H9 (cell line): ENCODE measurements at regions not wholly inside any gene's neighbourhood (a gene's known extent, or its start where the extent isn't known, plus 50 kb on each side); places are given as distances from the start of the nearest gene placed in this dataset.

Source experiments
- DNase-seq: peaks from one replicate; pipeline ENCODE4 v3.0.0-alpha.2; 2017
- H2AFZ ChIP-seq: one replicate; pipeline ENCODE4 v1.6.1; 2013; ENCODE audit warnings: mild to moderate bottlenecking, low read length, control low read depth, moderate library complexity
- H2AK5ac ChIP-seq: 2 replicates; pipeline ENCODE4 v1.6.1; 2013; ENCODE audit warnings: low read length, control low read depth, mixed read lengths; ENCODE audit not compliant: insufficient read length
- H2BK120ac ChIP-seq: one replicate; pipeline ENCODE4 v1.6.1; 2013; ENCODE audit warnings: low read depth, mild to moderate bottlenecking, low read length, control low read depth, inconsistent platforms; ENCODE audit not compliant: poor library complexity, severe bottlenecking
- H2BK12ac ChIP-seq: 2 replicates; pipeline ENCODE4 v1.6.1; 2013; ENCODE audit warnings: low read length, control low read depth, mixed read lengths, low read depth; ENCODE audit not compliant: insufficient read length
- H2BK15ac ChIP-seq: 2 replicates; pipeline ENCODE4 v1.6.1; 2013; ENCODE audit warnings: low read depth, low read length, control low read depth
- H2BK20ac ChIP-seq: one replicate; pipeline ENCODE4 v1.6.1; 2013; ENCODE audit warnings: low read depth, mild to moderate bottlenecking, low read length, control low read depth, inconsistent platforms; ENCODE audit not compliant: poor library complexity, severe bottlenecking
- H2BK5ac ChIP-seq: 2 replicates; pipeline ENCODE4 v1.6.1; 2013; ENCODE audit warnings: low read length, control low read depth, mixed read lengths; ENCODE audit not compliant: insufficient read length
- H3K14ac ChIP-seq: 2 replicates; pipeline ENCODE4 v1.6.1; 2013; ENCODE audit warnings: low read length, control low read depth; ENCODE audit not compliant: insufficient read depth
- H3K18ac ChIP-seq: 2 replicates; pipeline ENCODE4 v1.6.1; 2013; ENCODE audit warnings: low read depth, mild to moderate bottlenecking, mixed read lengths, low read length, control low read depth; ENCODE audit not compliant: insufficient read length
- H3K23ac ChIP-seq: 2 replicates; pipeline ENCODE4 v1.6.1; 2013; ENCODE audit warnings: low read length, control low read depth, mixed read lengths, low read depth; ENCODE audit not compliant: insufficient read length
- H3K23me2 ChIP-seq: 2 replicates; pipeline ENCODE4 v1.6.1; 2013; ENCODE audit warnings: low read depth, mild to moderate bottlenecking, mixed read lengths, low read length, control low read depth; ENCODE audit not compliant: insufficient read length, poor library complexity, severe bottlenecking
- H3K27ac ChIP-seq: 2 replicates; pipeline ENCODE4 v1.5.1; 2013; ENCODE audit warnings: low read length, control low read depth, mixed read lengths, low read depth; ENCODE audit not compliant: insufficient read length
- H3K27me3 ChIP-seq: 2 replicates; pipeline ENCODE4 v1.6.1; 2013; ENCODE audit warnings: low read length, control low read depth, inconsistent platforms; ENCODE audit not compliant: insufficient read depth
- H3K4ac ChIP-seq: 2 replicates; pipeline ENCODE4 v1.6.1; 2013; ENCODE audit warnings: low read depth, mild to moderate bottlenecking, control low read depth, inconsistent platforms, low read length, moderate library complexity
- H3K4me1 ChIP-seq: 2 replicates; pipeline ENCODE4 v1.6.1; 2013; ENCODE audit warnings: low read length, control low read depth, inconsistent platforms; ENCODE audit not compliant: insufficient read depth
- H3K4me2 ChIP-seq: 2 replicates; pipeline ENCODE4 v1.6.1; 2013; ENCODE audit warnings: low read length, control low read depth, mixed read lengths; ENCODE audit not compliant: insufficient read length, insufficient read depth
- H3K56ac ChIP-seq: 2 replicates; pipeline ENCODE4 v1.6.1; 2013; ENCODE audit warnings: low read depth, mild to moderate bottlenecking, mixed read lengths, low read length, control low read depth; ENCODE audit not compliant: insufficient read length
- H3K79me1 ChIP-seq: 2 replicates; pipeline ENCODE4 v1.6.1; 2013; ENCODE audit warnings: low read depth, mild to moderate bottlenecking, moderate library complexity, low read length, control low read depth, inconsistent platforms; ENCODE audit not compliant: insufficient read depth, poor library complexity, severe bottlenecking
- H3K79me2 ChIP-seq: 2 replicates; pipeline ENCODE4 v1.6.1; 2013; ENCODE audit warnings: low read length, control low read depth, inconsistent platforms; ENCODE audit not compliant: insufficient read depth
- H3K9ac ChIP-seq: 2 replicates; pipeline ENCODE4 v1.6.1; 2013; ENCODE audit warnings: low read length, control low read depth, mixed read lengths; ENCODE audit not compliant: insufficient read length; ENCODE audit errors: extremely low read depth
- H3K9me3 ChIP-seq: one replicate; pipeline ENCODE4 v1.6.1; 2013; ENCODE audit warnings: low read depth, low read length, inconsistent platforms; ENCODE audit not compliant: control insufficient read depth
- H3T11ph ChIP-seq: one replicate; pipeline ENCODE4 v1.6.1; 2013; ENCODE audit warnings: mild to moderate bottlenecking, low read length, control low read depth, inconsistent platforms
- H4K20me1 ChIP-seq: one replicate; pipeline ENCODE4 v1.6.1; 2013; ENCODE audit not compliant: control insufficient read depth, insufficient read length, insufficient read depth
- H4K5ac ChIP-seq: 2 replicates; pipeline ENCODE4 v1.6.1; 2013; ENCODE audit warnings: low read depth, mild to moderate bottlenecking, mixed read lengths, low read length, control low read depth; ENCODE audit not compliant: insufficient read length
- H4K8ac ChIP-seq: replicated peaks from 2 replicates; pipeline ENCODE4 v1.6.1; 2013; ENCODE audit warnings: low read length, control low read depth, mixed read lengths, low read depth; ENCODE audit not compliant: insufficient read length
- H4K91ac ChIP-seq: 2 replicates; pipeline ENCODE4 v1.6.1; 2013; ENCODE audit warnings: low read depth, mild to moderate bottlenecking, moderate library complexity, mixed read lengths, low read length, control low read depth; ENCODE audit not compliant: insufficient read length
- H3K27ac Mint-ChIP-seq, 3 experiments: 2 replicates in 2 of 3; 3 replicates in 1 of 3; pipeline ENCODE4 v1.8.0; 2020 to 2021; ENCODE audit warnings: mixed read lengths in 3 of 3, mild to moderate bottlenecking in 1 of 3, moderate library complexity in 1 of 3
- H3K27me3 Mint-ChIP-seq: 2 replicates; pipeline ENCODE4 v1.8.0; 2021; ENCODE audit warnings: low read depth, mild to moderate bottlenecking, moderate library complexity, mixed read lengths
- H3K36me3 Mint-ChIP-seq, 3 experiments: 2 replicates in 2 of 3; 3 replicates in 1 of 3; pipeline ENCODE4 v1.8.0; 2020 to 2021; ENCODE audit warnings: low read depth in 3 of 3, mixed read lengths in 3 of 3; ENCODE audit not compliant: insufficient read depth in 1 of 3
- H3K4me1 Mint-ChIP-seq, 2 experiments: 2 replicates each; pipeline ENCODE4 v1.8.0; 2020; ENCODE audit warnings: mixed read lengths in 2 of 2
- H3K4me3 Mint-ChIP-seq, 2 experiments: 2 replicates in 1 of 2; 3 replicates in 1 of 2; pipeline ENCODE4 v1.8.0; 2020 to 2021; ENCODE audit warnings: mild to moderate bottlenecking in 2 of 2, mixed read lengths in 2 of 2, moderate library complexity in 1 of 2
- H3K9me3 Mint-ChIP-seq, 2 experiments: 2 replicates in 1 of 2; 3 replicates in 1 of 2; pipeline ENCODE4 v1.8.0; 2020; ENCODE audit warnings: mild to moderate bottlenecking in 2 of 2, mixed read lengths in 2 of 2, moderate library complexity in 1 of 2
- WGBS: extraction: QIAGEN DNeasy Blood & Tissue Kit; methylation state at CpG from one replicate; pipeline ENCODE4 v1.1.7; 2013; ENCODE audit warnings: missing lambda C conversion rate, low lambda C conversion rate, mixed read lengths; ENCODE audit not compliant: insufficient read length; ENCODE audit errors: extremely low coverage; 5-methylcytosine and 5-hydroxymethylcytosine counted together
- TF ChIP-seq, protein P1 (sequence below): fragments of 200-600 bp; sonication (generic); conservative IDR thresholded peaks from 3 replicates; pipeline ENCODE4 v1.8.0; 2021; ENCODE audit warnings: antibody characterized with exemption, mild to moderate bottlenecking

DNA sequence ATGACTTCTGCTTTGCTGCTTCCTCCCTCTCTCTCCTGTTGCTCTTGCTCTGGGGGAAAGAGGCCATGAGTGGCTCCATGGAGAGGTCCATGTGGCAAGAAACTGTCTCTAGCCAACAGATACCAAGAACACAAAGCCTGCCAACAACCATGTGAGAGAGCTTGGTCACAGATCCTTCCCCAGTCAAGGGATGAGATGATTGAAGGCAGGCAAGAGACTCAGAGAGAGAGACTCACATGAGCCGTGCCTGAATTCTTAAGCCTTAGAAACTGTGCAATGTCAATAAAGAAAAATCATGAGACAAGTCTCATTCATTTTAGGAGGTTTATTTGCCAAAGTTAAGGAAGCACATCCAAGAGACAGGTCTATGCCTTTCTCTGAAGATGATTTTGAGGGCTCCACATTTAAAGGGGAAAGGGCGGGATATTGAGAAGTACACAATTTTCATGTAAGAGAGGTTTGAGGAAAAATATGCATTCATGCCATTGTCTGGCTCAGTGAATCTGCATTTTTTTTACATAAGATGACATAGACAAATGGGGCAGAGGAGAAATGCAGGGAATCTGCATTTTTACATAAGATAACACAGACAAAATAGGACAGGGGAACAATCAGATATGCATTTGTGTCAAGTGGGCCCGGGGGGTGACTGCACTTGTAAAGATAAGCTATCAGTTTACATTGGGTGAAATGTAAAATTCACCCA lies 59.5 kb upstream of the SUCLG2 start:
- Histone ChIP-seq H4K5ac (no peak overlapping the region), H2AK5ac (no peak overlapping the region), H3K9me3 (no peaks in the 10 kb centered on the region), H3K56ac (no peak overlapping the region), H4K20me1 (no peaks in the 10 kb centered on the region), H2BK15ac (no peak overlapping the region), H2BK20ac (no peak overlapping the region), H3K18ac (no peak overlapping the region), H3K27me3 (no peaks in the 10 kb centered on the region), H3K23me2 (no peaks in the 10 kb centered on the region), H3K4me1 (no peaks in the 10 kb centered on the region; the same call in 1 of the 2 replicates), H2BK5ac (no peak overlapping the region), H2BK12ac (no peak overlapping the region), H3K4ac (no peak overlapping the region), H3K14ac (no peak overlapping the region), H2AFZ (no peak overlapping the region), H3K79me2 (no peaks in the 10 kb centered on the region), H3K23ac (no peak overlapping the region), H3K4me2 (no peak overlapping the region), H4K91ac (no peak overlapping the region), H3K79me1 (no peaks in the 10 kb centered on the region), H4K8ac (no peak overlapping the region), H3K9ac (no peak overlapping the region), H3K27ac (no peak overlapping the region), H3T11ph (no peak overlapping the region), H2BK120ac (no peak overlapping the region)
- TF ChIP-seq, protein P1, sequence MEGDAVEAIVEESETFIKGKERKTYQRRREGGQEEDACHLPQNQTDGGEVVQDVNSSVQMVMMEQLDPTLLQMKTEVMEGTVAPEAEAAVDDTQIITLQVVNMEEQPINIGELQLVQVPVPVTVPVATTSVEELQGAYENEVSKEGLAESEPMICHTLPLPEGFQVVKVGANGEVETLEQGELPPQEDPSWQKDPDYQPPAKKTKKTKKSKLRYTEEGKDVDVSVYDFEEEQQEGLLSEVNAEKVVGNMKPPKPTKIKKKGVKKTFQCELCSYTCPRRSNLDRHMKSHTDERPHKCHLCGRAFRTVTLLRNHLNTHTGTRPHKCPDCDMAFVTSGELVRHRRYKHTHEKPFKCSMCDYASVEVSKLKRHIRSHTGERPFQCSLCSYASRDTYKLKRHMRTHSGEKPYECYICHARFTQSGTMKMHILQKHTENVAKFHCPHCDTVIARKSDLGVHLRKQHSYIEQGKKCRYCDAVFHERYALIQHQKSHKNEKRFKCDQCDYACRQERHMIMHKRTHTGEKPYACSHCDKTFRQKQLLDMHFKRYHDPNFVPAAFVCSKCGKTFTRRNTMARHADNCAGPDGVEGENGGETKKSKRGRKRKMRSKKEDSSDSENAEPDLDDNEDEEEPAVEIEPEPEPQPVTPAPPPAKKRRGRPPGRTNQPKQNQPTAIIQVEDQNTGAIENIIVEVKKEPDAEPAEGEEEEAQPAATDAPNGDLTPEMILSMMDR, result no peak
- Mint-ChIP-seq H3K4me1 (peaks cover 15 to 17% of the 10 kb centered on the region in 2 experiments), H3K9me3 (no peaks in the 10 kb centered on the region), H3K27ac (peak overlapping the region in 1 of 3 experiments; percentile 11; a peak in 1 of 7 replicates), H3K36me3 (no peaks in the 10 kb centered on the region), H3K27me3 (no peaks in the 10 kb centered on the region), H3K4me3 (no peak overlapping the region)
- DNase-seq, result no peak
- no CpG with 5 or more reads among the region's 3 CpGs for WGBS
